ENCODE measurements at regions not wholly inside any gene's neighbourhood (a gene's known extent, or its start where the extent isn't known, plus 50 kb on each side); places are given as distances from the start of the nearest gene placed in this dataset.

GRCh38 chr13:60655256-60655655 lies 258.2 kb downstream of the TDRD3 start:
- TF ChIP-seq POLR2A (IDR thresholded peaks at IDR 0.05), result no peak
- TF ChIP-seq CTCF (IDR thresholded peaks at IDR 0.05), result no peak
